Muscle layer of colon (tissue), 2 donors: ENCODE measurements at regions not wholly inside any gene's neighbourhood (a gene's known extent, or its start where the extent isn't known, plus 50 kb on each side); places are given as distances from the start of the nearest gene placed in this dataset.

Experiments used
- H3K27ac ChIP-seq: one replicate; pipeline ENCODE4 v1.7.0; 2013; ENCODE audit warnings: low read depth, mild to moderate bottlenecking, low read length, moderate library complexity
- H3K27me3 ChIP-seq, 2 donors: one replicate each; pipeline ENCODE4 v1.7.0; 2013; ENCODE audit warnings: low read length in 2 of 2, mild to moderate bottlenecking in 2 of 2; ENCODE audit not compliant: insufficient read depth in 2 of 2, control insufficient read depth in 1 of 2
- H3K36me3 ChIP-seq: one replicate; pipeline ENCODE4 v1.7.0; 2013; ENCODE audit warnings: mild to moderate bottlenecking, low read length; ENCODE audit not compliant: insufficient read depth
- H3K4me1 ChIP-seq: one replicate; pipeline ENCODE4 v1.7.0; 2013; ENCODE audit warnings: mild to moderate bottlenecking, low read length; ENCODE audit not compliant: insufficient read depth
- H3K4me3 ChIP-seq, 2 donors: one replicate each; pipeline ENCODE4 v1.7.0; 2013; ENCODE audit warnings: low read length in 2 of 2, low read depth in 1 of 2, mild to moderate bottlenecking in 1 of 2, moderate library complexity in 1 of 2
- H3K9ac ChIP-seq: one replicate; pipeline ENCODE4 v1.7.0; 2013; ENCODE audit warnings: low read length
- H3K9me3 ChIP-seq: one replicate; pipeline ENCODE4 v1.7.0; 2013; ENCODE audit warnings: mild to moderate bottlenecking, low read length
- donor health status: abdominal sarcoma.
- donor health status: Adenocarcinoma of cecum.

- H3K36me3 ChIP-seq, result no peaks in the 10 kb centered on the region
- no peak overlapping the region for H3K4me3 ChIP-seq
- peaks cover 32% of the 10 kb centered on the region for H3K4me1 ChIP-seq
- no peaks in the 10 kb centered on the region for H3K9me3 ChIP-seq
- H3K27me3 ChIP-seq, result no peaks in the 10 kb centered on the region
- H3K9ac ChIP-seq, result no peak overlapping the region
- no peak overlapping the region for H3K27ac ChIP-seq
Measured at GRCh38 chr11:100562128-100562527, 125.0 kb upstream of the ARHGAP42 start.

DNA sequence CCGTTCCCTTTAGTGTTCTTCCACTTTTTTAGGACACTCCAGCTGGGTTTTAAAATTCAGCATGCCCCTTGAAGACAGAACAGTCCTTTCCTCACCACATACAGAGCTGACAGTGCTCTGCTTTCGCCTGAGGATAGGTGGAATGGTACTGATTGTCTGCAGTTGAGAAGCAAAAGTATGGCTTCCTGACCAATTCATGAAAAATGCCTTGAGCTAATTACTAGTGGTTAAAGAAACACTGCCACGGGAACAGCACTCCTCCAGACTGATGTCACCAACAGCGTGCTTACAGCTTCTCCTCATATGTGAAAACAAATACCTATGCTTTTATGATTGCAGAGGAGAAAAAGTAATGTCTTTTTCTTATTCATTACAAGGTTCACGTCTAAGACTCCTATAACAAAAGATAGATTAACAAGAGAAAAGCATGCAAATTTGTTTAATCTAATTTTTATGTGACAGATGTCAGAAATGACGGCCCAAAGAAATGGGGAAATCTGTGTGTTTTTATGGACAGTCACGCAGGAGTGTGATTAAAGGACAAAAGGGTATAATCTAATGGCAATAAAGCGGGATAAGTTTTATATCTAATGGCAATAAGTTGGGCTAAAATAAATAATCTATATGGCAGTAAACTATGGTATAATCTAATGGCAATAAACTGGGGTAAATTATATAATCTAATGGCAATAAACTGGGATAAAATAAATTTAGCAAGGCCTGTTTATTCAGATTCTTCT lies 123.4 kb upstream of the ARHGAP42 start:
- Histone ChIP-seq H3K4me1 (peaks cover 24% of the 10 kb centered on the region), H3K27me3 (no peaks in the 10 kb centered on the region), H3K36me3 (no peaks in the 10 kb centered on the region), H3K4me3 (no peak overlapping the region), H3K27ac (no peak overlapping the region), H3K9me3 (no peaks in the 10 kb centered on the region), H3K9ac (no peak overlapping the region)

DNA sequence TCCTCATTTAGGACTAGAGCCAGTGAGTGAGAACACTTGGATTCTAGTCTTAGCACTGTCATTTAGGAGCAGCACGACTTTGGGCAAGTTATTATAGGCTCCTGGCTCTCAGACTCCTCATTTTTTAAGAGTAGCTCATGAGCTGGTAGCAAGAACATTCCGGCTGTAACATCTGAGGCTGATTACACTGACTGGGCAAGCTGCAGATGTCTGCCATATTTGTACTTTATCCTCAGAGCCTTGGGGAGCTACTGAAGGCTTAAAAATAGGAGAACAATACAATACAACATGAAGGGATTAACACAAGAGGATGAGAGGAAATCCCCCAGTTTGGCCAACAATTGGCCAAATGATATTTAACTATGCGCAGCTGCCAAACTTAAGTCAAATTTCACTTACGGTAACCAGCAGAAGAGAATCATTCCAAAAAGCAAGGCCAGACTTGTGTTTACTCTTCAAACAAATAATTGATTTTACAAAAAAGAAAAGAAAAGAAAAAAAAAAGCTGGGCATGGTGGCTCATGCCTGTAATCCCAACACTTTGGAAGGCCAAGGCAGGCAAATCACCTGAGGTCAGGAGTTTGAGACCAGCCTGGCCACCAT lies 113.1 kb upstream of the ARHGAP42 start:
- H3K4me3 ChIP-seq, result no peak overlapping the region
- H3K27me3 ChIP-seq, result no peaks in the 10 kb centered on the region
- H3K36me3 ChIP-seq, result no peaks in the 10 kb centered on the region
- H3K9me3 ChIP-seq, result no peaks in the 10 kb centered on the region
- H3K27ac ChIP-seq, result no peak overlapping the region
- H3K9ac ChIP-seq, result no peak overlapping the region
- H3K4me1 ChIP-seq, result no peaks in the 10 kb centered on the region

GRCh38 chr11:100574894-100575769 lies 112.0 kb upstream of the ARHGAP42 start:
- Histone ChIP-seq H3K9me3 (no peaks in the 10 kb centered on the region), H3K27ac (no peak overlapping the region), H3K4me3 (no peak overlapping the region)

GRCh38 chr11:100575860-100576717 lies 111.0 kb upstream of the ARHGAP42 start:
- Histone ChIP-seq H3K9me3 (no peaks in the 10 kb centered on the region), H3K4me1 (no peaks in the 10 kb centered on the region), H3K27me3 (no peaks in the 10 kb centered on the region), H3K36me3 (no peaks in the 10 kb centered on the region), H3K27ac (no peak overlapping the region), H3K9ac (no peak overlapping the region), H3K4me3 (no peak overlapping the region)

More at GRCh38 chr11:100574894-100575769, 112.0 kb upstream of the ARHGAP42 start:
- Histone ChIP-seq H3K9ac (no peak overlapping the region), H3K4me1 (no peaks in the 10 kb centered on the region), H3K36me3 (no peaks in the 10 kb centered on the region), H3K27me3 (no peaks in the 10 kb centered on the region)

GRCh38 chr11:100576718-100577021 lies 110.4 kb upstream of the ARHGAP42 start:
- Histone ChIP-seq H3K4me1 (no peaks in the 10 kb centered on the region), H3K9me3 (no peaks in the 10 kb centered on the region), H3K4me3 (no peak overlapping the region), H3K27ac (no peak overlapping the region), H3K9ac (no peak overlapping the region), H3K27me3 (no peaks in the 10 kb centered on the region), H3K36me3 (no peaks in the 10 kb centered on the region)

DNA sequence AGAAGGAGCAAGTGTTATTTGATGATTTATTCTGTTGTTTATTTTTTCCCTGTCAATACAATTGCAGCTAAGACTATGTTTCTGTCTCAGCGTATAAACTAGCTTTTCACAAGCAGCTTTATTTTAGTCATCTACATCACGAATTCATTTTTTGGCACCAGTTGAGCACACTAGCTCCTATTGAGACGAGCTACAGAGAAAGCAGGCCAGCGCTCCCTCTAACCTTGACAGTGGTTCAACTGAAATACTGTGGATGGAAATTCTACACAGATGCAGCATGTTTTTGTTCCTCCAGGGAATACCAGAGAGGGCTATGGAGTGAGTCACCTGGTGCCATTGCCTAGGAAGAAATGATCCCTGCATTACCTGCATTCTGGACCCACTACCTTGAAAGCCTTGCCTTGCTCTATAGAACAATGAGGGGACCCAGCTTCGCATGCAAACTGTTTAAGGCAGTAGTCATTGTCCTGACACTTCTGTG lies 108.2 kb upstream of the ARHGAP42 start:
- no peaks in the 10 kb centered on the region for H3K9me3 ChIP-seq
- H3K4me3 ChIP-seq, result no peak overlapping the region
- H3K27ac ChIP-seq, result no peak overlapping the region
- H3K9ac ChIP-seq, result no peak overlapping the region
- no peaks in the 10 kb centered on the region for H3K4me1 ChIP-seq
- no peaks in the 10 kb centered on the region for H3K36me3 ChIP-seq
- no peaks in the 10 kb centered on the region for H3K27me3 ChIP-seq

DNA sequence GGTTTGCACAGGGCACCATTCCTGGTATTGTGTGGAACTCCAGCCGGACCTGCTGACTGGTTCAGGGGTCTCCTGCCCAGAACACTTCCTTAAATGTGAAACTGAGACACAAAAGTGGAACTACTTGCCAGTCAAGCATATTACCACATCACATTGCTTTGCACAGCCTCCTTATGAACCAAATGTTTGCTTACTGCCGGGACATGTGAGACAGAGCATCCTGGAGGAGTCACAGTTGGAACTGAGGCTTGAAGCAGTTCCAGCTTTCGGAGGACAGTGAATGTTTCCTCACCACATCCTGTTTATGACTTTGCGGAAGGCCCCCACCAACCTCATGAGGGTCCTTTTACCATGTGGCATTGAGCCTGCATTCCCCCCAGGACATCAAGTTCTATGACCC lies 105.8 kb upstream of the ARHGAP42 start:
- Histone ChIP-seq H3K4me1 (no peaks in the 10 kb centered on the region), H3K27ac (no peak overlapping the region), H3K36me3 (no peaks in the 10 kb centered on the region), H3K9me3 (no peaks in the 10 kb centered on the region), H3K9ac (no peak overlapping the region), H3K27me3 (no peaks in the 10 kb centered on the region), H3K4me3 (no peak overlapping the region)

- Histone ChIP-seq H3K27me3 (no peaks in the 10 kb centered on the region), H3K4me1 (no peaks in the 10 kb centered on the region), H3K4me3 (no peak overlapping the region), H3K27ac (no peak overlapping the region), H3K9me3 (no peaks in the 10 kb centered on the region), H3K9ac (no peak overlapping the region), H3K36me3 (no peaks in the 10 kb centered on the region)
Measured at GRCh38 chr11:100584201-100584985, 102.7 kb upstream of the ARHGAP42 start.

- no peaks in the 10 kb centered on the region for H3K27me3 ChIP-seq
- no peak overlapping the region for H3K9ac ChIP-seq
- no peak overlapping the region for H3K4me3 ChIP-seq
- no peak overlapping the region for H3K27ac ChIP-seq
- no peaks in the 10 kb centered on the region for H3K9me3 ChIP-seq
- no peaks in the 10 kb centered on the region for H3K36me3 ChIP-seq
- no peaks in the 10 kb centered on the region for H3K4me1 ChIP-seq
Measured at GRCh38 chr11:100585728-100586127, 101.4 kb upstream of the ARHGAP42 start.
